WTC11 (cell line): ENCODE measurements at regions not wholly inside any gene's neighbourhood (a gene's known extent, or its start where the extent isn't known, plus 50 kb on each side); places are given as distances from the start of the nearest gene placed in this dataset.

ENCODE experiments used
- CREB1 ChIP-seq: sonication (generic); formaldehyde crosslinking; IDR thresholded peaks from 2 replicates; pipeline ENCODE4 v1.8.0; 2023; ENCODE audit warnings: mild to moderate bottlenecking, missing genetic modification reagents
- ELF4 ChIP-seq: sonication (generic); formaldehyde crosslinking; IDR thresholded peaks from 2 replicates; pipeline ENCODE4 v1.8.1; 2022; ENCODE audit warnings: low read depth, mild to moderate bottlenecking, moderate library complexity, missing genetic modification reagents
- ETV6 ChIP-seq: sonication (generic); formaldehyde crosslinking; IDR thresholded peaks from 2 replicates; pipeline ENCODE4 v1.8.1; 2022; ENCODE audit warnings: mild to moderate bottlenecking, missing genetic modification reagents
- GABPB1 ChIP-seq: sonication (generic); formaldehyde crosslinking; IDR thresholded peaks from 2 replicates; pipeline ENCODE4 v1.8.1; 2023; ENCODE audit warnings: mild to moderate bottlenecking, missing genetic modification reagents
- JUN ChIP-seq: sonication (generic); formaldehyde crosslinking; IDR thresholded peaks from 2 replicates; pipeline ENCODE4 v1.8.0; 2023; ENCODE audit warnings: mild to moderate bottlenecking, missing genetic modification reagents
- TEAD4 ChIP-seq: sonication (generic); formaldehyde crosslinking; IDR thresholded peaks from 2 replicates; pipeline ENCODE4 v1.8.0; 2022; ENCODE audit warnings: mild to moderate bottlenecking, missing genetic modification reagents
- ZNF121 ChIP-seq: sonication (generic); formaldehyde crosslinking; IDR thresholded peaks from 2 replicates; pipeline ENCODE4 v1.8.0; 2023; ENCODE audit warnings: missing genetic modification reagents
- TF ChIP-seq, protein P1 (sequence below): fragments of 200-600 bp; IDR thresholded peaks from 2 replicates; pipeline ENCODE4 v1.8.0; 2022; ENCODE audit warnings: antibody characterized with exemption
- TF ChIP-seq, protein P2 (sequence below): sonication (generic); formaldehyde crosslinking; IDR thresholded peaks from 2 replicates; pipeline ENCODE4 v1.8.0; 2022; ENCODE audit warnings: mild to moderate bottlenecking, missing genetic modification reagents
- TF ChIP-seq, protein P3 (sequence below): sonication (generic); formaldehyde crosslinking; IDR thresholded peaks from 2 replicates; pipeline ENCODE4 v1.8.1; 2022; ENCODE audit warnings: low read depth, missing genetic modification reagents, borderline replicate concordance
- TF ChIP-seq, protein P4 (sequence below): fragments of 250-450 bp; sonication (Bioruptor Pico); IDR thresholded peaks from 2 replicates; pipeline ENCODE4 v1.9.0; 2021; ENCODE audit warnings: mild to moderate bottlenecking, borderline replicate concordance
- TF ChIP-seq, protein P5 (sequence below): sonication (generic); formaldehyde crosslinking; IDR thresholded peaks from 2 replicates; pipeline ENCODE4 v1.8.0; 2022; ENCODE audit warnings: mild to moderate bottlenecking, missing genetic modification reagents
- TF ChIP-seq, protein P6 (sequence below): sonication (generic); formaldehyde crosslinking; conservative IDR thresholded peaks from 2 replicates; pipeline ENCODE4 v1.8.1; 2022; ENCODE audit warnings: mild to moderate bottlenecking, missing genetic modification reagents

DNA sequence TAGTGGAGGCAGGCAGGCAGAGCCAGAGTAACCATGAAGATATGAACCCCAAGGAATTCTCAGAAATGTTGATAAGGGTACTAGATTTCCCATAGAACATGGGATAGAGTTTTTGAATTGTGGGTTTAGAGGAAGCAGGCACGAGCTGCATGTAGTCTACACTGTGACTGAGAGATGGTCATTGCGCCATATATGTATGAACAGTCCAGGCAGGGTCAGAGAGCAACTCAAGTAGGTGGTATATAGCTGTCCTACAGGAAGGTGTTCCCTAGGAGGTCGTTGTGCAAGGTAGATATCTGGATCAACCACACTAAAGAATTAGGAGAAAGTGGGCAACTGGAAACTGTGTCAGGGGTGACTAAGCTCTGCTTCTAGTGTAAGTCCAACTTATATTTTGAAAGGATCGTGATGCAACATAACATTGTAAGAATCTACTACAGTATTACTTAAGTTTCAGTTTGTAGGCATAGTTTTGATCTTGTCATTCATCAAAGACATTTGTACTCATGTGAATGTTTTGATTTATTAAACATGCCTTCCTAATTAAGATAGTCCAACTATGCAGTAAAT, 94.6 kb downstream of the HPGD start:
- TF ChIP-seq, protein P1, sequence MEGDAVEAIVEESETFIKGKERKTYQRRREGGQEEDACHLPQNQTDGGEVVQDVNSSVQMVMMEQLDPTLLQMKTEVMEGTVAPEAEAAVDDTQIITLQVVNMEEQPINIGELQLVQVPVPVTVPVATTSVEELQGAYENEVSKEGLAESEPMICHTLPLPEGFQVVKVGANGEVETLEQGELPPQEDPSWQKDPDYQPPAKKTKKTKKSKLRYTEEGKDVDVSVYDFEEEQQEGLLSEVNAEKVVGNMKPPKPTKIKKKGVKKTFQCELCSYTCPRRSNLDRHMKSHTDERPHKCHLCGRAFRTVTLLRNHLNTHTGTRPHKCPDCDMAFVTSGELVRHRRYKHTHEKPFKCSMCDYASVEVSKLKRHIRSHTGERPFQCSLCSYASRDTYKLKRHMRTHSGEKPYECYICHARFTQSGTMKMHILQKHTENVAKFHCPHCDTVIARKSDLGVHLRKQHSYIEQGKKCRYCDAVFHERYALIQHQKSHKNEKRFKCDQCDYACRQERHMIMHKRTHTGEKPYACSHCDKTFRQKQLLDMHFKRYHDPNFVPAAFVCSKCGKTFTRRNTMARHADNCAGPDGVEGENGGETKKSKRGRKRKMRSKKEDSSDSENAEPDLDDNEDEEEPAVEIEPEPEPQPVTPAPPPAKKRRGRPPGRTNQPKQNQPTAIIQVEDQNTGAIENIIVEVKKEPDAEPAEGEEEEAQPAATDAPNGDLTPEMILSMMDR: no peak
- TF ChIP-seq CREB1 (CRISPR knock-in tag) (no peak), JUN (CRISPR knock-in tag) (no peak), ELF4 (CRISPR knock-in tag) (no peak), ZNF121 (no peak), TEAD4 (CRISPR knock-in tag) (no peak), ETV6 (no peak), GABPB1 (CRISPR knock-in tag) (no peak)
- TF ChIP-seq, protein P2, sequence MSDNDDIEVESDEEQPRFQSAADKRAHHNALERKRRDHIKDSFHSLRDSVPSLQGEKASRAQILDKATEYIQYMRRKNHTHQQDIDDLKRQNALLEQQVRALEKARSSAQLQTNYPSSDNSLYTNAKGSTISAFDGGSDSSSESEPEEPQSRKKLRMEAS (CRISPR knock-in tag): no peak
- TF ChIP-seq, protein P3, sequence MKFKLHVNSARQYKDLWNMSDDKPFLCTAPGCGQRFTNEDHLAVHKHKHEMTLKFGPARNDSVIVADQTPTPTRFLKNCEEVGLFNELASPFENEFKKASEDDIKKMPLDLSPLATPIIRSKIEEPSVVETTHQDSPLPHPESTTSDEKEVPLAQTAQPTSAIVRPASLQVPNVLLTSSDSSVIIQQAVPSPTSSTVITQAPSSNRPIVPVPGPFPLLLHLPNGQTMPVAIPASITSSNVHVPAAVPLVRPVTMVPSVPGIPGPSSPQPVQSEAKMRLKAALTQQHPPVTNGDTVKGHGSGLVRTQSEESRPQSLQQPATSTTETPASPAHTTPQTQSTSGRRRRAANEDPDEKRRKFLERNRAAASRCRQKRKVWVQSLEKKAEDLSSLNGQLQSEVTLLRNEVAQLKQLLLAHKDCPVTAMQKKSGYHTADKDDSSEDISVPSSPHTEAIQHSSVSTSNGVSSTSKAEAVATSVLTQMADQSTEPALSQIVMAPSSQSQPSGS (CRISPR knock-in tag): no peak
- TF ChIP-seq, protein P4, sequence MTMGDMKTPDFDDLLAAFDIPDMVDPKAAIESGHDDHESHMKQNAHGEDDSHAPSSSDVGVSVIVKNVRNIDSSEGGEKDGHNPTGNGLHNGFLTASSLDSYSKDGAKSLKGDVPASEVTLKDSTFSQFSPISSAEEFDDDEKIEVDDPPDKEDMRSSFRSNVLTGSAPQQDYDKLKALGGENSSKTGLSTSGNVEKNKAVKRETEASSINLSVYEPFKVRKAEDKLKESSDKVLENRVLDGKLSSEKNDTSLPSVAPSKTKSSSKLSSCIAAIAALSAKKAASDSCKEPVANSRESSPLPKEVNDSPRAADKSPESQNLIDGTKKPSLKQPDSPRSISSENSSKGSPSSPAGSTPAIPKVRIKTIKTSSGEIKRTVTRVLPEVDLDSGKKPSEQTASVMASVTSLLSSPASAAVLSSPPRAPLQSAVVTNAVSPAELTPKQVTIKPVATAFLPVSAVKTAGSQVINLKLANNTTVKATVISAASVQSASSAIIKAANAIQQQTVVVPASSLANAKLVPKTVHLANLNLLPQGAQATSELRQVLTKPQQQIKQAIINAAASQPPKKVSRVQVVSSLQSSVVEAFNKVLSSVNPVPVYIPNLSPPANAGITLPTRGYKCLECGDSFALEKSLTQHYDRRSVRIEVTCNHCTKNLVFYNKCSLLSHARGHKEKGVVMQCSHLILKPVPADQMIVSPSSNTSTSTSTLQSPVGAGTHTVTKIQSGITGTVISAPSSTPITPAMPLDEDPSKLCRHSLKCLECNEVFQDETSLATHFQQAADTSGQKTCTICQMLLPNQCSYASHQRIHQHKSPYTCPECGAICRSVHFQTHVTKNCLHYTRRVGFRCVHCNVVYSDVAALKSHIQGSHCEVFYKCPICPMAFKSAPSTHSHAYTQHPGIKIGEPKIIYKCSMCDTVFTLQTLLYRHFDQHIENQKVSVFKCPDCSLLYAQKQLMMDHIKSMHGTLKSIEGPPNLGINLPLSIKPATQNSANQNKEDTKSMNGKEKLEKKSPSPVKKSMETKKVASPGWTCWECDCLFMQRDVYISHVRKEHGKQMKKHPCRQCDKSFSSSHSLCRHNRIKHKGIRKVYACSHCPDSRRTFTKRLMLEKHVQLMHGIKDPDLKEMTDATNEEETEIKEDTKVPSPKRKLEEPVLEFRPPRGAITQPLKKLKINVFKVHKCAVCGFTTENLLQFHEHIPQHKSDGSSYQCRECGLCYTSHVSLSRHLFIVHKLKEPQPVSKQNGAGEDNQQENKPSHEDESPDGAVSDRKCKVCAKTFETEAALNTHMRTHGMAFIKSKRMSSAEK (CRISPR knock-in tag): no peak
- TF ChIP-seq, protein P5, sequence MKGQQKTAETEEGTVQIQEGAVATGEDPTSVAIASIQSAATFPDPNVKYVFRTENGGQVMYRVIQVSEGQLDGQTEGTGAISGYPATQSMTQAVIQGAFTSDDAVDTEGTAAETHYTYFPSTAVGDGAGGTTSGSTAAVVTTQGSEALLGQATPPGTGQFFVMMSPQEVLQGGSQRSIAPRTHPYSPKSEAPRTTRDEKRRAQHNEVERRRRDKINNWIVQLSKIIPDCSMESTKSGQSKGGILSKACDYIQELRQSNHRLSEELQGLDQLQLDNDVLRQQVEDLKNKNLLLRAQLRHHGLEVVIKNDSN: no peak
- TF ChIP-seq, protein P6, sequence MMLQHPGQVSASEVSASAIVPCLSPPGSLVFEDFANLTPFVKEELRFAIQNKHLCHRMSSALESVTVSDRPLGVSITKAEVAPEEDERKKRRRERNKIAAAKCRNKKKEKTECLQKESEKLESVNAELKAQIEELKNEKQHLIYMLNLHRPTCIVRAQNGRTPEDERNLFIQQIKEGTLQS (CRISPR knock-in tag): no peak
